NOMO-1 treated with DMSO at 0.1 percent for 48 hours (cell line): ENCODE measurements at regions not wholly inside any gene's neighbourhood (a gene's known extent, or its start where the extent isn't known, plus 50 kb on each side); places are given as distances from the start of the nearest gene placed in this dataset.
"Not testable (repeated sequence)": the region's sequence is repeated elsewhere in the genome, so short reads cannot be mapped to it uniquely, and the experiment has no call there.

Source experiments
- DNase-seq: peaks from one replicate; lab custom pipeline; 2025; ENCODE audit not compliant: unreplicated experiment; lab: John Stamatoyannopoulos, UW

DNA sequence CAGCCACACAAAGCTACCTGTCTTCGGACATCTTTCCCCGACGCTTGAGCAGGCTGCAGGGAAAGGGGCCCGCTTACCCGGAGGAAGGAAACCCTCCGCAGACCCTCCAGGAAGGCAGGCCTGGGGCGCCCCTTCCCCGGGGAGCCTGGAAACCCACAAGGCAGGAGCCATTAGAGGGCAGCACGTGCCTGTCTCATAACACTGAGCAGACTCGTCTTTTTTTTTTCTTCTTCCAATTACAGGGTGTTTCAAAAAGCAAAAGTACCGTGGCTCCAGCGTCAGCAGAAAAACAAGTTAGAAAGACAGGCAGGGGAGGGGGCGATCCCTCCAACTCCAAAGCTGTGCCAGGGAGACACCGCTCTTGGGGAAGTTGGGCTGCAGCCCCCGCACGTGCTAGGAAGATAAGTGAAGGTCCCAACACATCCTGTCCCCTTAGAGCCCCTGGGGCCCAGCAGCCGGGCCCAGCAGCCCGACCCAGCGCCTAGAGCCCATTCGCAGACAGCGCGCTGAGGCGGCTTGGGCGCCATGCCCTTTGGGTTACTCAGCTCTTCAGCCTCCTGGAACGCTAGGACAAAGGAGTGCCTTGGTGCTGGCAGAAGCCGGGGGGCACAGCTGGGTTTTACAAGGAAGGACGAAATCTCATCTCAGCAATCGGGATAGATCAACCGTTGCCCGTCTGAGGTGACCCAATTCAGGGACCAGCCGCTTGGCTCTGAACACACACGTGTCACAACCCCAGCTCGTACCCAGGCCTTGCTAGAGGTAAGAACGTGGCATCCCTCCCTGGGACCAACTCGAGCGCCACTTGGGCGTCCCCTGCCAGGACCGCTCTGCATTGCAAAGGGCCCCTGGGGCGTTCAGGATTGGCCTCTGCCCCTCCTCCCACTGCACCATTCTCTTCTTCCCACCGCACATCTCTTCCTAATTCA is 136.3 kb downstream of the LY86 start:
- DNase-seq, result peak; percentile 82

- peak; percentile 87 for DNase-seq
Measured at GRCh38 chr6:6725468-6726209, 137.1 kb downstream of the LY86 start.

GRCh38 chr6:6728169-6728941 is 139.8 kb downstream of the LY86 start:
- DNase-seq, result no peak

GRCh38 chr6:6729971-6730370 is 141.5 kb downstream of the LY86 start:
- DNase-seq, result no peak

DNA sequence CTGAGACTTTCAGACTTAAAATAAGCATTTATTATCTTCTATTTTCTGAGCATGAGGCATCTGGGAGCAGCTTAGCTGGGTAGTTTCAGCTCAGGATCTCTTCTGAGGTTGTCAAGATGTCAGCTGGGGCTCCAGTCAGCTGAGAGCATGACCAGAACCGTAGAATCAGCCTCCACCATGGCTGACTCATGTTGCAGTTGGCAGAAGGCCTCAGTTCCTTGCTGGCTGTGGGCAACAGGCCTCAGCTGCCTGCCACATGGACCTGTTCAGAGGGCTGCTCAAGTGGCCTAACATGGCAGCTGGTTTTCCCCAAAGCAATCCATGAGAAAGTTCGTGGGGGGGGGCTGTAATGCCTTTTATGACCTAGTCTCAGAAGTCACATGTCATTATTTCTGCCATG is 142.3 kb downstream of the LY86 start:
- DNase-seq, result no peak

DNA sequence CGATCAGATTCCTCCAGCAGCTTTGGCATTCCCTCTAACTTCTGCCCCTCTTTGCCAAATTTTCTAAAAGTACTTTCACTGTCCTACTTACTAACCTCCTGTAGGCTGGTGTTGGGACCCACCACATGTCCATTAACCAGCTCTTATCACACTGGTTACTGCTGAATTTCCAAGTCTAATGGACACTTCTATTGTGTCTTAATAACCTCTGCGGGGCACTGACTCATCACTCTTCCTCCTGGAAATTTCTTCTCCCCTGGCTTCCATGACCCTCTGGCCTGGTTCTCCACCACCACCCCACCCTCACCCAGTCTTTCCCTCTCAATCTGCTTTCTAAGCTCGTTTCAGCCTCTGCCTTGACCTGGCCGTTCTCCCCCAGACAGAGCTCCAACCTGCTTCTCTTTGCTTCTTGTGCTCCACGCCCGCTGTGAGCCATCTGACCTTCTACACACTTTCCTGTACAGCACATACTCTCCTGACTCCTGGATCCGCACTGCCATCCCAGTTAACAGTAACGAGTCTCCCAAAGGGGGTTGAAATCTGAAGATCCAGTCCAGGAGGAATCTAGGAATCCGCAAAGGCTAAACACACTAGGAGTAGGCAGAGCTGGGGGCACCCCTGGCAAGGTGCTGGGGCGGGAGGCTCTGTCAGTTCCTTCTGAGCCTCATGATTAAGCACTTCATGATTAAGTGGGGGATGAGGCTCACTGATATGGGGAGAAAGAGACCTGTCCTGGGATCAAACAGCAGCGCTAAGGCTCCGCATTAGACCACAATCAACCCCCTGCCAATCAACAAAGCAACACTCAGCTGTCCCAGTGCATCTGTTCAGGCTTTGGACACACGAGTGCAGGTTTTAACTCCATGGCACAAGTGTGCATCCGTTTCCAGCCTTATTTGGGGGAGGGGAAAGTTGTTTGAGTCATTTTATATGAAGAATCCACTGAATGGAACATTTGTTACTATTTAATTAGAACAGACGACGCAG is 146.3 kb downstream of the LY86 start:
- no peak for DNase-seq

- no peak for DNase-seq
Measured at GRCh38 chr6:6736791-6737654, 148.5 kb downstream of the LY86 start.

DNA sequence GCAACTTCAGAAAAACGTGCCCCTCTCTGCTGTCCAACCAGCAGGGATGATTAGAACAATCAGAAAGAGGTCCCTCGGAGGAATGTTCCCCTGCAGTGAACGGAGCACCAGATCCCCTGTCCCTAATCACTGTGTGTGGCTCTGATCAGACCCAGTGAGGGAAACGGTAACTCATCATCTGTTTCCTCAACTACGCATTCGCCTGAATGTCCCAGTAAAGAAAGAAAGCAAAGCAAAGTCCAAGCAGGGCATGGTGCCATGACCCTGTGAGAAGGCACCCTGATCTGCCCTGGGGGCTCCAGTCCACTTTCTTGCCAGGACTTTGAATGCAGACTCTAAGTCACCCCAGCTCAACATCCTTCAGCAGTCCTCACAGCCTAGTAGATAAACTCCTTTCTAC is 149.2 kb downstream of the LY86 start:
- no peak for DNase-seq

- DNase-seq, result no peak
Measured at GRCh38 chr6:6738108-6738507, 149.6 kb downstream of the LY86 start.

GRCh38 chr6:6738922-6739716 is 150.6 kb downstream of the LY86 start:
- no peak for DNase-seq

- no peak for DNase-seq
Measured at GRCh38 chr6:6740595-6740994, 152.1 kb downstream of the LY86 start.

DNA sequence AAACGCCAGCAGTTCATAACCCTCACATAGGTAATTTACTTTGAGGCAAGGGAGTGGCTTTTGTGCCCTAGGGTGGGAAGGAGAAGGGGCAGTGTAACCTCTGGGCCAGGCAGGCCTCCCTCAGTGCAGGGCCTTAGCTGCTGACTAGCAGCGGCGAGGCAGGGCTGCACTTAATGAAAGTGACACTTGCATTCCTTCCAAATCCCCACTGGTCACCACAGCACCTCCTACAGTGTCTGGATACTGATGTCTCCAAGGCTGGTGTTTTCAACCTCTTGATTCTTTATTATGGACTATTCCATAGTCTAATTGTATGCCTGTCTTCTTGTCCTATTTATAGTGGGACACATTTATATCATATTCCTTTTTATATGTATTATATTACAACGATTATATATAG is 152.7 kb downstream of the LY86 start:
- no peak for DNase-seq

DNA sequence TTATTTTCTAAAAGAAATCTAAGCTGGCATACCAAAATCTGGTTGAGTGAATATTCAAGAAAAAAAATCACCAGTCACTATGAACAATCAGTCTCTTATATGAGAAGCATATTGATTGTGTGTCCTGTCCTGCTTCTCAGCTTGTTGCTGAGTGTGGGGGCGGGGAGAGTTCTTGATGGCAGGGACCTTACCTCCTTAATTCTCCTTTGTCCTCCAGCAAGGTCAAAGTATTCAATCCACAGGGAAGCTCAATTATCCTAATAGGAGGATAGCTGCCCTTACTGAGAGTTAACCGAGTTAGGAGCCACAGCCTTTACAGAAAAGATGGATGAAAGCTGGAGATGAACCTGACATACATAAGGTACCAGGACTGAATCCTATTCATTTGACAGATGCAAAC is 154.0 kb downstream of the LY86 start:
- DNase-seq, result no peak

GRCh38 chr6:6744551-6744950 is 156.0 kb downstream of the LY86 start:
- DNase-seq, result no peak

DNA sequence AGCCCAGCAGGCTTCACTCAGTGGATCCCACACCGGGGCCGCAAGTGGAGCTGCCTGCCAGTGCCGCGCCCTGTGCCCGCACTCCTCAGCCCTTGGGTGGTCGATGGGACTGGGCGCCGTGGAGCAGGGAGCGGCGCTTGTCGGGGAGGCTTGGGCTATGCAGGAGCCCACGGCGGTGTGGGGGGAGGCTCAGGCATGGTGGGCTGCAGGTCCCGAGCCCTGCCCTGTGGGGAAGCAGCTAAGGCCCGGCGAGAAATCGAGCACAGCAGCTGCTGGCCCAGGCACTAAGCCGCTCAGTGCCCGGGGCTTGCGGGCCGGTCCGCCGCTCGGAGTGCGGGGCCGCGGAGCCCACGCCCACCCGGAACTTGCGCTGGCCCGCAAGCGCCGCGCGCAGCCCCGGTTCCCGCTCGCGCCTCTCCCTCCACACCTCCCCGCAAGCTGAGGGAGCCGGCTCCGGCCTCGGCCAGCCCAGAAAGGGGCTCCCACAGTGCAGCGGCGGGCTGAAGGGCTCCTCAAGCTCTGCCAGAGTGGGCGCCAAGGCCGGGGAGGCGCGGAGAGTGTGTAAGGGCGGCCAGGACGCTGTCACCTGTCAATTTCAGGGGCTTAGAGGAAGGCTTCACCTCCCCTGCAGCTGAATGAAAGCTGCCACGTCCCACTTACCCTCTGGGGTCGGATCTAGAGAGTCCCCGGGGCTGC is 157.3 kb downstream of the LY86 start:
- not testable (repeated sequence) for DNase-seq

GRCh38 chr6:6746333-6746969 is 157.9 kb downstream of the LY86 start:
- no peak for DNase-seq

- no peak for DNase-seq
Measured at GRCh38 chr6:6746970-6747338, 158.4 kb downstream of the LY86 start.

DNA sequence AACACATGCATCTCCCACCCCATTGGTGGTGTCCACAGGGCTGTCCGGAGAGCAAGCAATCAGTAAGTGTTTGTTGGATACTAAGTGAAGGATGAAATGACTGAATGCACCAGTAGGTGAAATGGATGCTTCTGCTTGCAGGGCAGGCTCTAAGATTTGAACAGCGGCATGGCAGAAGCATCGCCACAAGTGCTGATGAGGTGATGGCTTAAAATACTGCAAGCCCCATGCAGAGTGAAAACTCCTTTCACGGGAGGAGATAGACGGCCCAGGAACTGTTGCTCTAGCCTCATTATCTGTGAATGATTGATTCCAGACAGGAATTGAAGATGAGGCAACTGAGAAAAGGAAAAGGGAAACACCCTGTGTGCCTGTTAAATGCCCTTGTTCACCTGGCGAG is 158.9 kb downstream of the LY86 start:
- no peak for DNase-seq
